ENCODE measurements at regions not wholly inside any gene's neighbourhood (a gene's known extent, or its start where the extent isn't known, plus 50 kb on each side); places are given as distances from the start of the nearest gene placed in this dataset.

GRCh38 chr6:21526974-21527373 lies 66.6 kb upstream of the SOX4 start:
- Histone ChIP-seq H3K4me3 (ENCODE audit: low read length) (no peak overlapping the region), H3K27me3 (ENCODE audit: insufficient read depth, low read length) (no peaks in the 10 kb centered on the region), H3K4me1 (ENCODE audit: insufficient read depth, low read length) (peaks cover 5% of the 10 kb centered on the region; the same call in 1 of the 2 replicates), H3K9me3 (ENCODE audit: insufficient read depth, low read depth, low read length) (no peaks in the 10 kb centered on the region), H3K9ac (ENCODE audit: low read depth, low read length) (no peak overlapping the region), H3K27ac (ENCODE audit: low read length) (no peak overlapping the region), H3K36me3 (ENCODE audit: insufficient read depth, low read depth, low read length) (no peaks in the 10 kb centered on the region)

- Histone ChIP-seq H3K4me3 (ENCODE audit: low read length) (no peak overlapping the region), H3K36me3 (ENCODE audit: insufficient read depth, low read depth, low read length) (no peaks in the 10 kb centered on the region), H3K9ac (ENCODE audit: low read depth, low read length) (no peak overlapping the region), H3K27ac (ENCODE audit: low read length) (no peak overlapping the region), H3K4me1 (ENCODE audit: insufficient read depth, low read length) (peaks cover 5% of the 10 kb centered on the region; the same call in 1 of the 2 replicates), H3K27me3 (ENCODE audit: insufficient read depth, low read length) (no peaks in the 10 kb centered on the region), H3K9me3 (ENCODE audit: insufficient read depth, low read depth, low read length) (no peaks in the 10 kb centered on the region)
These were observed 65.8 kb upstream of the SOX4 start for GRCh38 chr6:21527731-21528130.

- Histone ChIP-seq H3K4me1 (ENCODE audit: insufficient read depth, low read length) (no peaks in the 10 kb centered on the region), H3K27me3 (ENCODE audit: insufficient read depth, low read length) (no peaks in the 10 kb centered on the region), H3K9ac (ENCODE audit: low read depth, low read length) (no peak overlapping the region), H3K4me3 (ENCODE audit: low read length) (no peak overlapping the region), H3K9me3 (ENCODE audit: insufficient read depth, low read depth, low read length) (no peaks in the 10 kb centered on the region), H3K36me3 (ENCODE audit: insufficient read depth, low read depth, low read length) (no peaks in the 10 kb centered on the region), H3K27ac (ENCODE audit: low read length) (no peak overlapping the region)
These were observed 64.1 kb upstream of the SOX4 start for GRCh38 chr6:21529431-21529830.

- Histone ChIP-seq H3K27ac (ENCODE audit: low read length) (no peak overlapping the region), H3K4me3 (ENCODE audit: low read length) (no peak overlapping the region), H3K9me3 (ENCODE audit: insufficient read depth, low read depth, low read length) (no peaks in the 10 kb centered on the region), H3K36me3 (ENCODE audit: insufficient read depth, low read depth, low read length) (no peaks in the 10 kb centered on the region), H3K4me1 (ENCODE audit: insufficient read depth, low read length) (no peaks in the 10 kb centered on the region), H3K9ac (ENCODE audit: low read depth, low read length) (no peak overlapping the region), H3K27me3 (ENCODE audit: insufficient read depth, low read length) (no peaks in the 10 kb centered on the region)
These were observed 62.2 kb upstream of the SOX4 start for GRCh38 chr6:21531393-21531792.

GRCh38 chr6:21533678-21534077 lies 59.9 kb upstream of the SOX4 start:
- Histone ChIP-seq H3K27ac (ENCODE audit: low read length) (no peak overlapping the region), H3K27me3 (ENCODE audit: insufficient read depth, low read length) (no peaks in the 10 kb centered on the region), H3K9me3 (ENCODE audit: insufficient read depth, low read depth, low read length) (no peaks in the 10 kb centered on the region), H3K4me1 (ENCODE audit: insufficient read depth, low read length) (no peaks in the 10 kb centered on the region), H3K9ac (ENCODE audit: low read depth, low read length) (no peak overlapping the region), H3K4me3 (ENCODE audit: low read length) (no peak overlapping the region), H3K36me3 (ENCODE audit: insufficient read depth, low read depth, low read length) (no peaks in the 10 kb centered on the region)

GRCh38 chr6:21536280-21536766 lies 57.2 kb upstream of the SOX4 start:
- Histone ChIP-seq H3K36me3 (ENCODE audit: insufficient read depth, low read depth, low read length) (no peaks in the 10 kb centered on the region), H3K4me3 (ENCODE audit: low read length) (no peak overlapping the region), H3K9ac (ENCODE audit: low read depth, low read length) (no peak overlapping the region), H3K9me3 (ENCODE audit: insufficient read depth, low read depth, low read length) (no peaks in the 10 kb centered on the region), H3K4me1 (ENCODE audit: insufficient read depth, low read length) (0 out of 2 replicates have a peak, but pooled peaks cover 4% of the 10 kb centered on the region), H3K27ac (ENCODE audit: low read length) (no peak overlapping the region), H3K27me3 (ENCODE audit: insufficient read depth, low read length) (no peaks in the 10 kb centered on the region)

- no peak overlapping the region for H3K27ac ChIP-seq (ENCODE audit: low read length)
- no peak overlapping the region for H3K9ac ChIP-seq (ENCODE audit: low read depth, low read length)
- H3K27me3 ChIP-seq (ENCODE audit: insufficient read depth, low read length), result no peaks in the 10 kb centered on the region
- 0 out of 2 replicates have a peak, but pooled peaks cover 4% of the 10 kb centered on the region for H3K4me1 ChIP-seq (ENCODE audit: insufficient read depth, low read length)
- H3K4me3 ChIP-seq (ENCODE audit: low read length), result no peak overlapping the region
- H3K9me3 ChIP-seq (ENCODE audit: insufficient read depth, low read depth, low read length), result no peaks in the 10 kb centered on the region
- no peaks in the 10 kb centered on the region for H3K36me3 ChIP-seq (ENCODE audit: insufficient read depth, low read depth, low read length)
These were observed 55.9 kb upstream of the SOX4 start for GRCh38 chr6:21537637-21538036.

- Histone ChIP-seq H3K27me3 (ENCODE audit: insufficient read depth, low read length) (no peaks in the 10 kb centered on the region), H3K27ac (ENCODE audit: low read length) (no peak overlapping the region), H3K4me3 (ENCODE audit: low read length) (no peak overlapping the region), H3K9ac (ENCODE audit: low read depth, low read length) (no peak overlapping the region), H3K4me1 (ENCODE audit: insufficient read depth, low read length) (0 out of 2 replicates have a peak, but pooled peaks cover 4% of the 10 kb centered on the region), H3K36me3 (ENCODE audit: insufficient read depth, low read depth, low read length) (no peaks in the 10 kb centered on the region), H3K9me3 (ENCODE audit: insufficient read depth, low read depth, low read length) (no peaks in the 10 kb centered on the region)
These were observed 55.3 kb upstream of the SOX4 start for GRCh38 chr6:21538186-21538798.

GRCh38 chr6:21539621-21540100 lies 53.9 kb upstream of the SOX4 start:
- Histone ChIP-seq H3K27ac (ENCODE audit: low read length) (no peak overlapping the region), H3K9me3 (ENCODE audit: insufficient read depth, low read depth, low read length) (no peaks in the 10 kb centered on the region), H3K9ac (ENCODE audit: low read depth, low read length) (no peak overlapping the region), H3K36me3 (ENCODE audit: insufficient read depth, low read depth, low read length) (no peaks in the 10 kb centered on the region), H3K4me3 (ENCODE audit: low read length) (no peak overlapping the region), H3K4me1 (ENCODE audit: insufficient read depth, low read length) (0 out of 2 replicates have a peak, but pooled peaks cover 4% of the 10 kb centered on the region), H3K27me3 (ENCODE audit: insufficient read depth, low read length) (no peaks in the 10 kb centered on the region)
